Epithelial cell of esophagus (primary cell): ENCODE measurements at regions not wholly inside any gene's neighbourhood (a gene's known extent, or its start where the extent isn't known, plus 50 kb on each side); places are given as distances from the start of the nearest gene placed in this dataset.

ENCODE experiments used
- DNase-seq: peaks from one replicate; pipeline ENCODE4 v3.0.0; 2010; ENCODE audit warnings: low read depth
- H3K4me3 ChIP-seq: 2 replicates; pipeline ENCODE4 v1.5.1; 2011; ENCODE audit warnings: mild to moderate bottlenecking, low read length, control low read depth
- CTCF ChIP-seq: IDR thresholded peaks from 2 replicates; pipeline ENCODE4 v1.5.1; 2011; ENCODE audit warnings: low read depth, mild to moderate bottlenecking, low read length, control low read depth, inconsistent platforms; ENCODE audit not compliant: insufficient read depth; ENCODE audit errors: missing control alignments

GRCh38 chr1:55352811-55353180 lies 137.6 kb upstream of the USP24 start:
- no peak for TF ChIP-seq CTCF
- no peak overlapping the region for H3K4me3 ChIP-seq
- no peak for DNase-seq

GRCh38 chr1:55352080-55352810 lies 137.1 kb upstream of the USP24 start:
- H3K4me3 ChIP-seq: no peak overlapping the region
- no peak for TF ChIP-seq CTCF
- no peak for DNase-seq

GRCh38 chr1:55348356-55348755 lies 133.2 kb upstream of the USP24 start:
- no peak overlapping the region for H3K4me3 ChIP-seq
- no peak for TF ChIP-seq CTCF
- no peak for DNase-seq

- TF ChIP-seq CTCF: no peak
- DNase-seq: no peak
- H3K4me3 ChIP-seq: no peak overlapping the region
Observed at GRCh38 chr1:55347866-55348265, 132.7 kb upstream of the USP24 start.

- no peak overlapping the region for H3K4me3 ChIP-seq
- no peak for TF ChIP-seq CTCF
- DNase-seq: no peak
Observed at GRCh38 chr1:55347041-55347440, 131.9 kb upstream of the USP24 start.

- DNase-seq: no peak
- H3K4me3 ChIP-seq: no peak overlapping the region
- TF ChIP-seq CTCF: no peak
Observed at GRCh38 chr1:55346586-55346985, 131.4 kb upstream of the USP24 start.

GRCh38 chr1:55339681-55340080 lies 124.5 kb upstream of the USP24 start:
- no peak for TF ChIP-seq CTCF
- DNase-seq: no peak
- no peak overlapping the region for H3K4me3 ChIP-seq
